IPS-NIHi11 (cell line): ENCODE measurements at regions not wholly inside any gene's neighbourhood (a gene's known extent, or its start where the extent isn't known, plus 50 kb on each side); places are given as distances from the start of the nearest gene placed in this dataset.

Source experiments
- DNase-seq: peaks from one replicate; pipeline ENCODE4 v3.0.0; 2012; ENCODE audit warnings: mixed read lengths, low spot score

- DNase-seq, result peak; percentile 13
These were observed 254.3 kb upstream of the AGA start for GRCh38 chr4:177696438-177696966.

- DNase-seq, result no peak
These were observed 257.4 kb upstream of the AGA start for GRCh38 chr4:177699365-177700213.

GRCh38 chr4:177706916-177707315, 264.7 kb upstream of the AGA start:
- DNase-seq, result no peak

GRCh38 chr4:177713454-177713853, 271.2 kb upstream of the AGA start:
- no peak for DNase-seq

GRCh38 chr4:177717407-177717806, 275.2 kb upstream of the AGA start:
- DNase-seq, result no peak

- DNase-seq, result no peak
These were observed 276.3 kb upstream of the AGA start for GRCh38 chr4:177718514-177718913.

GRCh38 chr4:177726111-177726510, 283.9 kb upstream of the AGA start:
- no peak for DNase-seq

- peak; percentile 14 for DNase-seq
These were observed 286.3 kb upstream of the AGA start for GRCh38 chr4:177728361-177729152.

GRCh38 chr4:177729681-177730080, 287.4 kb upstream of the AGA start:
- DNase-seq, result no peak

- no peak for DNase-seq
These were observed 295.2 kb upstream of the AGA start for GRCh38 chr4:177737387-177737940.

GRCh38 chr4:177740563-177740962, 298.3 kb upstream of the AGA start:
- no peak for DNase-seq

- DNase-seq, result no peak
These were observed 317.5 kb upstream of the AGA start for GRCh38 chr4:177759729-177760128.

- DNase-seq, result no peak
These were observed 319.5 kb upstream of the AGA start for GRCh38 chr4:177761692-177762091.

GRCh38 chr4:177769155-177769554, 326.9 kb upstream of the AGA start:
- no peak for DNase-seq

GRCh38 chr4:177770776-177771175, 328.5 kb upstream of the AGA start:
- DNase-seq, result no peak

GRCh38 chr4:177771645-177772044, 329.4 kb upstream of the AGA start:
- no peak for DNase-seq

- DNase-seq, result no peak
These were observed 336.4 kb upstream of the AGA start for GRCh38 chr4:177778623-177779022.

- no peak for DNase-seq
These were observed 342.8 kb upstream of the AGA start for GRCh38 chr4:177785000-177785399.

GRCh38 chr4:177789610-177790009, 347.4 kb upstream of the AGA start:
- DNase-seq, result no peak

- no peak for DNase-seq
These were observed 349.0 kb upstream of the AGA start for GRCh38 chr4:177791188-177791587.

- DNase-seq, result no peak
These were observed 354.6 kb upstream of the AGA start for GRCh38 chr4:177796841-177797240.

- no peak for DNase-seq
These were observed 355.9 kb upstream of the AGA start for GRCh38 chr4:177798161-177798560.

GRCh38 chr4:177802162-177802561, 359.9 kb upstream of the AGA start:
- DNase-seq, result no peak
